ENCODE measurements at regions not wholly inside any gene's neighbourhood (a gene's known extent, or its start where the extent isn't known, plus 50 kb on each side); places are given as distances from the start of the nearest gene placed in this dataset.
"Not testable (repeated sequence)": the region's sequence is repeated elsewhere in the genome, so short reads cannot be mapped to it uniquely, and the experiment has no call there.

GRCh38 chr2:39919511-39920306, 140.7 kb upstream of the THUMPD2 start:
- Histone ChIP-seq H3K4me1 (peaks cover 0 to 8% (median 3%) of the 10 kb centered on the region in 4 donors), H3K4me3 (no peak overlapping the region), H3K9me3 (no peaks in the 10 kb centered on the region), H3K27me3 (no peaks in the 10 kb centered on the region), H3K36me3 (no peaks in the 10 kb centered on the region), H3K27ac (replicated peaks in 1 of 4) (no peak overlapping the region)
- intact Hi-C loops (cut with DNase I): no loop called here
- no peak for TF ChIP-seq EP300 (IDR thresholded peaks at IDR 0.05)
- no peak for TF ChIP-seq POLR2AphosphoS5 (IDR thresholded peaks at IDR 0.05)
- no peak for DNase-seq (ENCODE audit: extremely low spot score)
- WGBS: 95% methylated on average over 4 of the region's 5 CpGs

GRCh38 chr2:39918886-39919285, 139.8 kb upstream of the THUMPD2 start:
- TF ChIP-seq POLR2AphosphoS5 (IDR thresholded peaks at IDR 0.05) (no peak), CTCF (IDR thresholded peaks at IDR 0.05) (no peak), EP300 (IDR thresholded peaks at IDR 0.05) (no peak), POLR2A (IDR thresholded peaks at IDR 0.05; ENCODE audit: low read depth) (no peak)
- DNase-seq (ENCODE audit: extremely low spot score): no peak
- intact Hi-C loops (cut with DNase I): no loop called here
- no peak overlapping the region for H3K4me3 ChIP-seq
- H3K36me3 ChIP-seq: no peaks in the 10 kb centered on the region
- H3K9me3 ChIP-seq: no peaks in the 10 kb centered on the region
- peaks cover 2 to 11% (median 6%) of the 10 kb centered on the region in 4 donors for H3K4me1 ChIP-seq
- no peak overlapping the region for H3K27ac ChIP-seq (replicated peaks in 1 of 4)
- no peaks in the 10 kb centered on the region for H3K27me3 ChIP-seq

- H3K4me1 ChIP-seq: peaks cover 5 to 13% (median 9%) of the 10 kb centered on the region in 4 donors
- DNase-seq (ENCODE audit: extremely low spot score); H3K4me3 ChIP-seq; H3K27ac ChIP-seq (replicated peaks in 1 of 4); H3K9me3 ChIP-seq; H3K27me3 ChIP-seq; H3K36me3 ChIP-seq; intact Hi-C loops (cut with DNase I): not testable (repeated sequence)
- WGBS: 100% methylated on average over 1 of the region's 1 CpG
These were observed 138.3 kb upstream of the THUMPD2 start for GRCh38 chr2:39917371-39917770.

- Histone ChIP-seq H3K27ac (replicated peaks in 1 of 4) (no peak overlapping the region), H3K27me3 (no peaks in the 10 kb centered on the region), H3K9me3 (no peaks in the 10 kb centered on the region), H3K4me3 (no peak overlapping the region), H3K36me3 (no peaks in the 10 kb centered on the region), H3K4me1 (peaks cover 5 to 6% (median 6%) of the 10 kb centered on the region in 4 donors)
- no peak for TF ChIP-seq POLR2A (IDR thresholded peaks at IDR 0.05; ENCODE audit: low read depth)
- no peak for TF ChIP-seq EP300 (IDR thresholded peaks at IDR 0.05)
- TF ChIP-seq CTCF (IDR thresholded peaks at IDR 0.05): no peak
- no peak for TF ChIP-seq POLR2AphosphoS5 (IDR thresholded peaks at IDR 0.05)
- intact Hi-C loops (cut with DNase I): loop anchor here (5.0 kb wide), 3 partner anchors 287 to 1787 kb away; no protein-coding TSS in a partner anchor
- 92% methylated on average over 2 of the region's 2 CpGs for WGBS
- no peak for DNase-seq (ENCODE audit: extremely low spot score)
These were observed 135.9 kb upstream of the THUMPD2 start for GRCh38 chr2:39914949-39915348.

GRCh38 chr2:39913648-39914461, 134.8 kb upstream of the THUMPD2 start:
- TF ChIP-seq POLR2AphosphoS5 (IDR thresholded peaks at IDR 0.05) (no peak), POLR2A (IDR thresholded peaks at IDR 0.05; ENCODE audit: low read depth) (no peak), CTCF (IDR thresholded peaks at IDR 0.05) (peak; percentile 72 to 77 (median 74))
- H3K36me3 ChIP-seq: no peaks in the 10 kb centered on the region
- intact Hi-C loops (cut with DNase I): loop anchor here (2.0 to 5.0 kb wide), 4 partner anchors 288 to 1788 kb away; no protein-coding TSS in a partner anchor
- no peak for DNase-seq (ENCODE audit: extremely low spot score)
- WGBS: 28% methylated on average over 5 of the region's 5 CpGs
- H3K4me1 ChIP-seq: peaks cover 5 to 6% (median 6%) of the 10 kb centered on the region in 4 donors
- no peaks in the 10 kb centered on the region for H3K27me3 ChIP-seq
- no peaks in the 10 kb centered on the region for H3K9me3 ChIP-seq
- no peak overlapping the region for H3K4me3 ChIP-seq
- H3K27ac ChIP-seq (replicated peaks in 1 of 4): no peak overlapping the region

All from esophagus muscularis mucosa (tissue), 4 donors.